ENCODE measurements at regions not wholly inside any gene's neighbourhood (a gene's known extent, or its start where the extent isn't known, plus 50 kb on each side); places are given as distances from the start of the nearest gene placed in this dataset.

DNA sequence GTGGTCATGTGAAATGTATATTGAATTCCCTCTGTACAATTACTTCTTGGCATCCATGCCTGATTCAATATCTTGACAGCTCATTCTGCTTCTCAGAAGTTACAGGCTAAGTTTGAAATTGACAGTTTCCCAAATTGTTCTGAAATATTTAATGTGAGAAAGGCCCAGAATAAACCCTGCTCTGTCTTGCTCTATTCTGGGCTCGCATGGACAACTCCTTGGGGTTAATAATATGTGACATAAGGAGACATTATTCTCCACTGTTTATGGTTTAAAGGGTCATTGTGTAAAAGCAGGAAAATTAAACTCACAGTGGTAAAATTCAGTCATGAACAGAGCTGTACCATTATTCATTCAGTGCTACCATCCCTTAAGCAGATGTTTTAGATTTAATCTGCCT, 160.7 kb upstream of the CNTNAP5 start:
- no TSS peak for BruUV-seq (replicated peaks)
- ChIA-PET CTCF (interaction anchor here (0.6 to 0.8 kb wide), 2 partner anchors 129 to 259 kb away, joined by 3 read pairs; no protein-coding TSS in a partner anchor), POLR2A (interaction anchor here (0.7 kb wide), 1 partner anchor 8 kb away, joined by 4 read pairs; no protein-coding TSS in a partner anchor)
- Mint-ChIP-seq H3K27ac (ENCODE audit: low read depth, unreplicated experiment) (no peak overlapping the region), H3K4me3 (ENCODE audit: unreplicated experiment) (no peak overlapping the region), H3K27me3 (ENCODE audit: insufficient read depth, unreplicated experiment) (no peaks in the 10 kb centered on the region), H3K4me1 (ENCODE audit: insufficient read depth, unreplicated experiment) (peaks cover 6% of the 10 kb centered on the region), H3K9me3 (ENCODE audit: unreplicated experiment) (no peaks in the 10 kb centered on the region), H3K36me3 (ENCODE audit: insufficient read depth, unreplicated experiment) (no peaks in the 10 kb centered on the region)
- TF ChIP-seq, protein P1, sequence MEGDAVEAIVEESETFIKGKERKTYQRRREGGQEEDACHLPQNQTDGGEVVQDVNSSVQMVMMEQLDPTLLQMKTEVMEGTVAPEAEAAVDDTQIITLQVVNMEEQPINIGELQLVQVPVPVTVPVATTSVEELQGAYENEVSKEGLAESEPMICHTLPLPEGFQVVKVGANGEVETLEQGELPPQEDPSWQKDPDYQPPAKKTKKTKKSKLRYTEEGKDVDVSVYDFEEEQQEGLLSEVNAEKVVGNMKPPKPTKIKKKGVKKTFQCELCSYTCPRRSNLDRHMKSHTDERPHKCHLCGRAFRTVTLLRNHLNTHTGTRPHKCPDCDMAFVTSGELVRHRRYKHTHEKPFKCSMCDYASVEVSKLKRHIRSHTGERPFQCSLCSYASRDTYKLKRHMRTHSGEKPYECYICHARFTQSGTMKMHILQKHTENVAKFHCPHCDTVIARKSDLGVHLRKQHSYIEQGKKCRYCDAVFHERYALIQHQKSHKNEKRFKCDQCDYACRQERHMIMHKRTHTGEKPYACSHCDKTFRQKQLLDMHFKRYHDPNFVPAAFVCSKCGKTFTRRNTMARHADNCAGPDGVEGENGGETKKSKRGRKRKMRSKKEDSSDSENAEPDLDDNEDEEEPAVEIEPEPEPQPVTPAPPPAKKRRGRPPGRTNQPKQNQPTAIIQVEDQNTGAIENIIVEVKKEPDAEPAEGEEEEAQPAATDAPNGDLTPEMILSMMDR (IDR thresholded peaks at IDR 0.05; ENCODE audit: unreplicated experiment), result no peak
- no peak for DNase-seq (ENCODE audit: unreplicated experiment)
- intact Hi-C loops (cut with micrococcal nuclease), result no loop called here

DNA sequence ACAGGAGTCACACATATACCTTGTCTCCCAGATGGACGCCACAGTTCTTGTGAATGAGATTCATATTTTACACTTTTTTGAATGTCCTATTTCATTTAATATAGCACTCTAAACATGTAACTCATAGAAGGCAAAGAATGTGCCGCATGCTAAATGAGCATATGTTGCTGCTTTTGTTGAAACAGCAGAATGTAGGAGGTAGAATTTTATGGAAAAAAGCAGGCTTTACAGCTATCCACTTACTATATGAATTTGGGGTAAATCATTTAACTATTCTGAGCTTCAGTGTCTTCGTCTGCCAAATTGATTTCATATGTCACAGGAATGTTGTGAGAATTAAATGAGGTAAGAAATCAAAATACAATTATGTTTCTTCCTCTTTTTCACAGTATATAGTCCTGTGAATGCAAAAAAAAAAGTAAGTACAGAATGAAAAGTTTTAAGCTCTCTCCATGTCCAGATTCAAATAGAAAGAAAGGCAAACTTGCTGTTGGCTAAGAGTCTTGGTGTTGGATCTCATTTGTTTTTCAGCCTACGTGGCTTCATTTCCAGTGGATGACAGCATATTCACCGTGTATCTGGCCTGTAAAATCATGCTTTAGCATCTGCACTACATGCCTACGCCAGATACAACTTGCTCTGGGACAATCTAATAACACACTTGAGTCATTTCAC, 154.7 kb upstream of the CNTNAP5 start:
- intact Hi-C loops (cut with micrococcal nuclease), result no loop called here
- BruUV-seq (replicated peaks), result no TSS peak
- H3K9me3 Mint-ChIP-seq (ENCODE audit: unreplicated experiment), result peaks cover 4% of the 10 kb centered on the region
- H3K4me1 Mint-ChIP-seq (ENCODE audit: insufficient read depth, unreplicated experiment), result no peaks in the 10 kb centered on the region
- ChIA-PET CTCF (interaction anchor here (0.6 kb wide), 1 partner anchor 72 kb away, joined by 3 read pairs; no protein-coding TSS in a partner anchor), POLR2A (interaction anchor here (0.6 kb wide), 1 partner anchor 1006 kb away, joined by 3 read pairs; no protein-coding TSS in a partner anchor)
- H3K4me3 Mint-ChIP-seq (ENCODE audit: unreplicated experiment), result no peak overlapping the region
- no peak overlapping the region for H3K27ac Mint-ChIP-seq (ENCODE audit: low read depth, unreplicated experiment)
- no peaks in the 10 kb centered on the region for H3K27me3 Mint-ChIP-seq (ENCODE audit: insufficient read depth, unreplicated experiment)
- H3K36me3 Mint-ChIP-seq (ENCODE audit: insufficient read depth, unreplicated experiment), result no peaks in the 10 kb centered on the region
- TF ChIP-seq, protein P1 (IDR thresholded peaks at IDR 0.05; ENCODE audit: unreplicated experiment), result no peak
- no peak for DNase-seq (ENCODE audit: unreplicated experiment)

DNA sequence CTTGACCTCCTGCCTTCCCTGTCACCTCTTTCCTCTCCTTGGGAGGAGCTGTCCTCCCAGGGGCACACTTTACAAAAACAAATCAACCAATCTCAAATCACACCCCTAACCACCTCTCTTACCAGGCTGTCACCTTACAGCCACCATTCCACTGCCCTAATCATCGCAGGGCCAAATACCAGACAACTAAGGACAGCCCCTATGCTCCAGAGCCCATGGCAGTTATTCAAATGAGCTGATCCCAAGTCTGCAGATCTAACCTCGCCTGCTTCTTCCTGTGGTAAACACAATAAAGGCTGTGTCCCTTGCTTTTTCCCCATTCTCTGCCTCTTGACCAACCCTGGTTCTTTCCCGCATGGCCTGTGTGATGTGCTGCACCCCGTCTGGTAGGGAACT, 154.2 kb upstream of the CNTNAP5 start:
- ChIA-PET POLR2A (interaction anchor here (0.6 kb wide), 1 partner anchor 20 kb away, joined by 4 read pairs; no protein-coding TSS in a partner anchor), CTCF (no interaction called here)
- TF ChIP-seq, protein P1 (IDR thresholded peaks at IDR 0.05; ENCODE audit: unreplicated experiment), result no peak
- no peak overlapping the region for H3K4me3 Mint-ChIP-seq (ENCODE audit: unreplicated experiment)
- no peak for DNase-seq (ENCODE audit: unreplicated experiment)
- H3K27ac Mint-ChIP-seq (ENCODE audit: low read depth, unreplicated experiment), result no peak overlapping the region
- H3K36me3 Mint-ChIP-seq (ENCODE audit: insufficient read depth, unreplicated experiment), result no peaks in the 10 kb centered on the region
- peaks cover 9% of the 10 kb centered on the region for H3K9me3 Mint-ChIP-seq (ENCODE audit: unreplicated experiment)
- intact Hi-C loops (cut with micrococcal nuclease), result no loop called here
- BruUV-seq (replicated peaks), result no TSS peak
- H3K27me3 Mint-ChIP-seq (ENCODE audit: insufficient read depth, unreplicated experiment), result no peaks in the 10 kb centered on the region
- H3K4me1 Mint-ChIP-seq (ENCODE audit: insufficient read depth, unreplicated experiment), result no peaks in the 10 kb centered on the region

DNA sequence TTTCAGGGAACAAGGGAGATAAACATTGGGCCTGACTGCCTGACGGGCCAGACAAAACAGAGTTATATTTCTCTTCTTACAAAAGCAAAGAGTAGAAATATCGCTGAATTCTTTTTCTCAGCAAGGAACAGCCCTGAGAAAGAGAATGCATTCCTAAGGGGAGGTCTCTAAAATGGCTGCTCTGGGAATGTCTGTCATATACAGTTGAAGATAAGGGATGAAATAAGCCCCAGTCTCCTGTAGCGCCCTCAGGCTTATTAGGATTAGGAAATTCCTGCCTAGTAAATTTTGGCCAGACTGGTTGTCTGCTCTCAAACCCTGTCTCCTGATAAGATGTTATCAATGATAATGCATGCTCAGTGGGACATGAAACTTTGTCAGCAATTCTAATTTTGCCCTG, 134.9 kb upstream of the CNTNAP5 start:
- ChIA-PET POLR2A (no interaction called here), CTCF (no interaction called here)
- H3K27ac Mint-ChIP-seq (ENCODE audit: low read depth, unreplicated experiment), result no peak overlapping the region
- H3K36me3 Mint-ChIP-seq (ENCODE audit: insufficient read depth, unreplicated experiment), result peaks cover 6% of the 10 kb centered on the region
- TF ChIP-seq, protein P1 (IDR thresholded peaks at IDR 0.05; ENCODE audit: unreplicated experiment), result no peak
- intact Hi-C loops (cut with micrococcal nuclease), result no loop called here
- peaks cover 28% of the 10 kb centered on the region for H3K9me3 Mint-ChIP-seq (ENCODE audit: unreplicated experiment)
- H3K27me3 Mint-ChIP-seq (ENCODE audit: insufficient read depth, unreplicated experiment), result no peaks in the 10 kb centered on the region
- no peak for DNase-seq (ENCODE audit: unreplicated experiment)
- H3K4me3 Mint-ChIP-seq (ENCODE audit: unreplicated experiment), result no peak overlapping the region
- H3K4me1 Mint-ChIP-seq (ENCODE audit: insufficient read depth, unreplicated experiment), result peaks cover 10% of the 10 kb centered on the region
- no TSS peak for BruUV-seq (replicated peaks)

Measured in MCF 10A (cell line).